ENCODE measurements at regions not wholly inside any gene's neighbourhood (a gene's known extent, or its start where the extent isn't known, plus 50 kb on each side); places are given as distances from the start of the nearest gene placed in this dataset.

- no peak for DNase-seq (ENCODE audit: low spot score)
Observed at GRCh38 chr1:208541225-208541855, 297.2 kb upstream of the PLXNA2 start.

GRCh38 chr1:208542309-208542708, 298.1 kb upstream of the PLXNA2 start:
- no peak for DNase-seq (ENCODE audit: low spot score)

- no peak for DNase-seq (ENCODE audit: low spot score)
Observed at GRCh38 chr1:208544053-208544452, 299.9 kb upstream of the PLXNA2 start.

GRCh38 chr1:208544794-208545193, 300.6 kb upstream of the PLXNA2 start:
- no peak for DNase-seq (ENCODE audit: low spot score)

- DNase-seq (ENCODE audit: low spot score): no peak
Observed at GRCh38 chr1:208551024-208551423, 306.8 kb upstream of the PLXNA2 start.

GRCh38 chr1:208551633-208552320, 307.6 kb upstream of the PLXNA2 start:
- no peak for DNase-seq (ENCODE audit: low spot score)

GRCh38 chr1:208552928-208553327, 308.7 kb upstream of the PLXNA2 start:
- DNase-seq (ENCODE audit: low spot score): no peak

GRCh38 chr1:208556461-208556860, 312.3 kb upstream of the PLXNA2 start:
- no peak for DNase-seq (ENCODE audit: low spot score)

DNA sequence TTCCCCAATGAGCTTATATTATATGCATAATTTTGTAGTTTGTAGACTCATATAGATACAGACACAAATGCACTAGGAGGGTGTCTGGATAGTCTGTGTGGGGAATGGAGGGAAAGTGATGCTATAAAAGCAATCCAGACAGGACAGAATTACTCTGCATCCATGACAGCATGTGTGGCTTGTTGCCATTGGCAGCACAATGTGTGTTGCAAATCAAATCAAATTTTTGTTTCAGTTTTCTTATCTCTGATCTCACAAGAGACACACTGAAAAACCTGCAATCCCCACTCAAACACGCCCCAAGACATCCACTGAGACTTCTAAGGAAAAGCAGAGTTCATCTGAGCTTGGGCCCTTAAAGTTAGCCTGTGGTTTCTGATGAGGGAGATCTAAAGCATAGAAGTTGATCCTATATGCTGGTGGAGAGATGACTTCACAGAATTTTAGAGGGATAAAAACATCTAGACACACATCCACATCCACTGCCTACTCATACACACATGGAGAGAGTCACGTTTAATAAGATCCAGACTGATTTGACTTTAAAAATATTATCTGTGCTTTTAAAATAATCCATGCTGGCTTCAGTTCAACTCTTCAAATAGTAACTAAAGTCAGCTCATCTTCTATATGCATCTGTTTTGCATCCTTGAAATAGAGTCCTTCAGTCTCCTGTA, 313.0 kb upstream of the PLXNA2 start:
- no peak for DNase-seq (ENCODE audit: low spot score)

DNA sequence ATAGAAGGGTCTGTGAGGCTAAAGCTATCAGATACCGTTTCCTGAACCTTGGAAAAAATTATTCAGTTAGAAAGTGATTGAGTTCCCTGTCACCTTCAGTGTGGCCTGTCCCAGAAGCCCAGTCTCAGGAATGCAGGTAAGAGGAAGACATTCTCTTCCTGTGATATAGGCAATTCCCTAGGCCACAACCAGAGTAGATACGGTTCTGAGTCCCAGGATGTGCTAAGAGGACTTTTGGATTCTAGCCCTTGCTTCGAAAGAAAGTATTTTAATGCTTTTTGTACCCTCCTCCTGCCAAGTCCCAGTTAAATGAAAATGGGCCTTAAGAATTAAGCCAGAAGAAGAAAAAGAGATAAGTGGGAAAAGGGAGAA, 313.5 kb upstream of the PLXNA2 start:
- DNase-seq (ENCODE audit: low spot score): no peak

DNA sequence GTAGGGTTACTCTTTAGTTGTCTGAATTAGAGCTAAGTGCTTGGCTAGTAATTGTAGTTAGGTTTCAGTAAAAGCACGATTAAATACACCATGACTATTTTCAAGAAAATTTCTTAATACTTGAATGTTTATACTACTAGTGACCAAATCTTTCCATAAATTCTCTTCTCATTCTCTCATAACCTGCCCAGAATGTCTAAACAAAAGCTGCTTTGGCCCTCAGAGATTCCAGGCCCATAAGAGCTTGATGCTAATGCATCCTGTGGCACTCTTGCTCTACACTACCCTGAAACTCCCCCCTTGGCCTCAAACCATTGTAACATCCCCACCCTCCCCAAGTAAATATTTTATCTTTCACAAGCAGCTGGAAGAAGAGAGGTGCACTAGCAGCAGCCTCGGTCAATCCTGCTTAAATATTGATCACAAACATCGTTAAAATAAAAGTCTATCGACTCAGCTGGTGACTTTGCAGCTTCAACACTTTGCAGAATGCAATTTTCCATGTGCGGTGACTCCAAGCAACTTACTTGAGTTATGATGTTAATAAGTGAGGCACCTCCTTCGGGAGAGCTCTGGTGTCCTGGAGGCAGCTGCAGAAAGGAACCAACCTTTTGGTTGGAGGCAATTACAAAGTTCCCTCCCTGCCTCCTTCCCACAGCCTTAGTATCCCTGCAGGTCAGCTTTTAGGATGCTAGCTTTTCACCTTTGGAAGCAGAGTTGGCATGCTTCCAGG, 315.6 kb upstream of the PLXNA2 start:
- DNase-seq (ENCODE audit: low spot score): no peak

GRCh38 chr1:208562151-208562960, 318.2 kb upstream of the PLXNA2 start:
- DNase-seq (ENCODE audit: low spot score): no peak

DNA sequence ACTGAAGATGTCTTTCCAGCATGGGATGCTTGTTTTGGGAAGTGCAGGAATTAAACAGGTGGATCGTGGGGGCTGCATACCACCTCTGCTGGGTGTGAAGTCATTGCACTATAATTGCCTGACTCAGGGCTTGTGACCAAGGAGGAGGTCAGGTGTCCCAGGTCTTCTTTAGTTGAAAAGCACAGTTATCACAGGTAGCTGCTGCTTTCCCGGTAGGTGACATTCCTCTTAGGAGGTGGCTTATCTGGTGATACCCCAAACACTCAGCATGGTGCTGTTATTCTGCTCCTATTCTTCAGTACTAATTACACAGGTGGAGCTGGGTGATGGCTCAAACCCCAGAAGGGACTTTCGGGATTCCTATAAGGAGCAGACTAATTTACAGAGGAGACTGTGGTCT, 320.3 kb upstream of the PLXNA2 start:
- no peak for DNase-seq (ENCODE audit: low spot score)

DNA sequence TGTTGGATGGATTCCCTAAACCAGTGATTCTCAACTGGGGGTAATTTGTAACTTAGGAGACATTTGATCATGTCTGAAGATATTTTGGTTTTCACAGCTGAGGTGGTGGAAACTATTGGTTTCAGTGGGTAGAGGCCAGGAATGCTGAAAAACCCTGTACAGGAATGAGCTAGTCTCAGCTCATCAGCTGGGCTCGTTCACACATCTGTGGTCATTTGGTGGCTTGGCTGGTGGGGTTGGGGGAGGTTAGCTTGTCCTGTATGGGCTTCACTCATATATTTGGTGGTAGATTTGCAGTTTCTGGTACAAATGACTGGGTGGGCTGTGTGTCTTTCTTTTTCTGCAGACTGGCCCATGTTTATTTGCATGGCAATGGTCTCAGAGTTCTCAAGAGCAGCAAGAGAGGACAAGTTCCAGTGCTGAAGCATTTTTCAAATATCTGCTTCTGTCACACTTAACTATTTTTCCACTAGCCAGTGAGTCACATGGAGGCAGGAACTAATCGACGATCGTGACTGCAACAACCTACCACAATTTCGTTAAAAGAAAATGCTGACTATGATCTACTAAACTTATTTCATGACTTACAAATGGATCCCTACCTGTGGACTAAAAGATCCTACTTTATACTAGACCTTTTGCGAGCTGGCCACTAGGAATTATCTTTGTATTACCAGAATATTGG, 321.7 kb upstream of the PLXNA2 start:
- no peak for DNase-seq (ENCODE audit: low spot score)

- no peak for DNase-seq (ENCODE audit: low spot score)
Observed at GRCh38 chr1:208569181-208569580, 325.0 kb upstream of the PLXNA2 start.

GRCh38 chr1:208570362-208570761, 326.2 kb upstream of the PLXNA2 start:
- no peak for DNase-seq (ENCODE audit: low spot score)

GRCh38 chr1:208576425-208576824, 332.2 kb upstream of the PLXNA2 start:
- DNase-seq (ENCODE audit: low spot score): no peak

DNA sequence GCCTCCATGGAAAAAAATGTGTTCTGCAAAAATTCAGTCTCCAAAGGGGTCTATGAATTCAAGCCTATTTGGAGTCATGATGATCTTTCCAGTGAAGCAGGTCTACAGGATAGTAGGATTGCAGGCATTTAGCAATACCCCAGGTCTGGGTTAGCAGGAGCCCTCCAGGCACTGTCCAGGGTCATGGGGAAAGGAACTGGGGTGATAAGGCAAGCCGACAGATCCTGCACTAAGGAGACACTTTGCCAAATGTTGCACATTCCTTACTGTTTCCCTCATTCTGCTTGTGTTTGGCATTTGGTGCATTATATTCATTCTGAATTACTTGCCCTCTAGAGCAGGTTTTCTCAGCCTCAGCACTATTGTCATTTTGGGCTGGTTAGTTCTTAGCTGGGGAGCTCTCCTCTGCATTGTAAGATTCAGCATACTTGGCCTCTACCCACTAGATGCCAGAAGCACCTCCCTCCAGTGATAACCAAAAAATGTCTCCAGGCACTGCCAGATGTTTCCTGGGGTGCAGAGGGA, 333.3 kb upstream of the PLXNA2 start:
- DNase-seq (ENCODE audit: low spot score): no peak

DNA sequence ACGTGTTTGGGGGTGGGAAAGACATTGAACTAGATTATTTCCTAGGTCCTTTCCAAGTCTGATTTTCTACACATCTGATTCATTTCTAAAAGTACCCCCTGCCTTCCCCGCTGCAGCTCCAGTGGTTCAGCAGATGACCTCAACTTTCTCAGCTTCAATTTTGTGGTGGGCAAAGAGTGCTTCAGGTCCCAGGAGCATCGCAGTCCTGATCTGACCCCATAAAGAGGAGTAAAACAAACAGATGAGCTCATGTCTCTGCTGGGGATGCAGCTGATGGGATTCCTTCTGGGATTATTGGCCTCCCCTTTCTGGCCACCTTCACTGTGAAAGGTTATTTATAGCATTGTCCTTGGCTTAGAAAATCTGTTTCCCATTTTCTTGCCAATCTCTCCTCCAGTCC, 337.0 kb upstream of the PLXNA2 start:
- no peak for DNase-seq (ENCODE audit: low spot score)

- no peak for DNase-seq (ENCODE audit: low spot score)
Observed at GRCh38 chr1:208581667-208582066, 337.5 kb upstream of the PLXNA2 start.

- DNase-seq (ENCODE audit: low spot score): no peak
Observed at GRCh38 chr1:208584167-208584755, 340.1 kb upstream of the PLXNA2 start.

All from RKO (cell line).